Fibroblast of skin of right biceps (primary cell): ENCODE measurements at regions not wholly inside any gene's neighbourhood (a gene's known extent, or its start where the extent isn't known, plus 50 kb on each side); places are given as distances from the start of the nearest gene placed in this dataset.

ENCODE experiments used
- DNase-seq: peaks from one replicate; pipeline ENCODE4 v3.0.0-alpha.2; 2013

GRCh38 chr3:171956705-171957104 is 82.7 kb upstream of the FNDC3B start:
- no peak for DNase-seq

DNA sequence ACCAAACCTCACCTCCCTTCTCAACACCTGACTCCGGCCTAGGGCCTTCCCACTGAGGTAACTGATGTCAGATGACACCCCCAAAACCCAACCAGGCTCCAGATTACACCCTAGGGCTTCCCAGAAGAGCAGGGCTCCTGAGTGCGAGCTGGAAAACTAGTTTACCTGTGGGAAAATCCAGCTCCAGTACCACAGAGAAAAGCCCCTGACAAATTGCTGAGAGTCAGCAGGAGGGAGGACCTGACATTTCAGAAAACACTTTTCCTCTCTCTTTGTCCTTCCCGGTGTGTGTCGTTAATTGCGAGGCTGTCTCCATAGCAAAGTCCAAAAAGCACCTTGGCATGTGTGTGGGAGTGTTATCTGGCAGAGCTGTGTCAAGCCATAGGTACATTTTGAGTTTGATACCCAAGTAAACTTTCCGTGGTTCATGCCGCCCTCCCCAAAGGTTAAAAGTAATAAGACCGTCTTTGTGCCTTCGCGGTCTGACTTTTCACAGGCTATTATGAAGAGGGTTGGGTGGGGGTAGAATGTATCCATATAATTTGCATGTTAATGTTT is 79.8 kb upstream of the FNDC3B start:
- no peak for DNase-seq

DNA sequence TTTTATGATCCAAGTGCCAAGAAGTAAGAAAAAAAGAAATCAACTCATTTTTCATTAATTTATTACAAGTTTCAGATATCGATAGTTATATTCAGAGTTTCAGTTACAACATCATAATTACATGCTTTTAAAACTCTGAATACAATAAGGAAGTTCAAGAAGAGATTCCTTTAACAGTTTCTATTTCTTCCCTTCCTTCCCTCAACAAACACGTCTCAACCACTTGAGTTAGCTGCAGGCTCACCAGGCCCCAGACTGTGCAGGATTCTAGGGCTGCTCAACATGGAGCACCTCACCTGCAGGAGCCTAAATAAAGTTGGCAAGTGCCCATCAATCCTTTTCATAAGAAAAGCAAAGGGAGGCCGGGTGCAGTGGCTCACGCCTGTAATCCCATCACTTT is 79.2 kb upstream of the FNDC3B start:
- no peak for DNase-seq

DNA sequence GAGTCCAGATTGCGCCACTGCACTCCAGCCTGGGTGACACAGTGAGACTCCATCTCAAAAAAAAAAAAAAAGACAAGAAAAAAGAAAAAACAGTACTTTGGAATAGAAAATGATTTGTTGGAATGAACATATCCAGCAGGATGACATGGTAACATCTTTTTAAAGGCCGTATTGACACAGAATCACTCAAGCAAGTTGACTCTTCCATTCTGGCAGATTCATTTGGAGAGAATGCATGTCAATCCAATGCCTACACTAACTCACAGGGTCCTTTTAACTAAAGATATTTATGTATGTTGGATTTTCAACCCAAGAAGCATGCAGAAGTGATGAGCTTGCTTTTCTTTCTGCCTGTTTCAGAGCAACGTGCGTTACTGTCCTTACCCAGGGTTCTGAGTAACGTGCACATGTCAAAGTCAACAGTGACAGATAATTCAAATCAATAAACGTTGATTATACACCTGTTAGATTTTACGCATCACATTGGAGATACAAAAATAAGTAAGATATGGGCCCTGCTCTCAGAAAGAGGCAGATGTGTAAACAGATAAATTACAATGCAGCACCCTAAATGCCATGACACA is 77.1 kb upstream of the FNDC3B start:
- no peak for DNase-seq

DNA sequence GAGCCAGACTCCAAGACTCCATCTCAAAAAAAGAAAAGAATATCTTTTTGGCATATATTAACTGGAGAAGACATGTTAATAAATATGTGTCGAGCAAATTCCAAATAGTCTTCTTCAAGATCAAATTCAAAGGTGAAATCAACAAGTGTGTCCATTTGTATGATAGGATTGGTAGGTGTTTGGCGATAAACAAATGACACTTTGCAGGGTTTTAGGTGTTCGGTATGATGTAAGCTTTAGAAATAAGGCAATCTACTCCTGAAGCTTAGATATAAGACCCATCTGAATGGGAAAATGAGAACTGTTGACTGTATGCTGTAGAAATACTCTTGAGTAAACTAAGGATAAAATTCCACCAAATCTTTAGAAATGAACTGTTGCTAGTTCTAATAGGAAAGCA is 75.8 kb upstream of the FNDC3B start:
- no peak for DNase-seq

DNA sequence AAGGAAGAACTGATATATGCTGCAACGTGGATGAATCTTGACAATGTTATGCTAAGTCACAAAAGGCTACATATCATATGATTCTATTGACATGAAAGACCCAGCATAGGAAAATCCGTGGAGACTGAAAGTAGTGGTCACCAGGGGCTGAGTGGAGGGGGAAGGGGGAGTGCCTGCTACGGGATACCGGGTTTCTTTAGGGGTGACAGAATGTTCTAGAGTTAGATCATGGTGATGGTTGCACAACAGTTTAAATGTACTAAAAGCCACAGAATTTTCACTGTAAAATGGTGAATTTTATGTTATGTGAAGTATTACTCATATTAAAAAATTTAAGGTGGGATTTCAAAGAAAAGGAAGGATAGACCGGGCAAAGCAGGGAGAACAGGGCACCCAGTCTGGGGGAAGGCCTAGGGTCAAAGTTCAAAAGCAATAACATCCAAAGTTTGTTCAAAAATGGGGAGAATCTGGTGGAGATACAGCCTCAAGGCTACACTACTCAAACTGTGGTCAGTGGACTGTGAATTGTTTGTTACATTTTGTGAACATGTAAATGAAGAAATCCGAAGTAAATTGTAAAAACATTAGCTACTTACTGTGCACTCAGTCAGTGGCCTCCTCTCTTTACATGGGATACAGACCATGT is 74.2 kb upstream of the FNDC3B start:
- no peak for DNase-seq

- DNase-seq: no peak
These were observed 72.7 kb upstream of the FNDC3B start for GRCh38 chr3:171966533-171967136.

DNA sequence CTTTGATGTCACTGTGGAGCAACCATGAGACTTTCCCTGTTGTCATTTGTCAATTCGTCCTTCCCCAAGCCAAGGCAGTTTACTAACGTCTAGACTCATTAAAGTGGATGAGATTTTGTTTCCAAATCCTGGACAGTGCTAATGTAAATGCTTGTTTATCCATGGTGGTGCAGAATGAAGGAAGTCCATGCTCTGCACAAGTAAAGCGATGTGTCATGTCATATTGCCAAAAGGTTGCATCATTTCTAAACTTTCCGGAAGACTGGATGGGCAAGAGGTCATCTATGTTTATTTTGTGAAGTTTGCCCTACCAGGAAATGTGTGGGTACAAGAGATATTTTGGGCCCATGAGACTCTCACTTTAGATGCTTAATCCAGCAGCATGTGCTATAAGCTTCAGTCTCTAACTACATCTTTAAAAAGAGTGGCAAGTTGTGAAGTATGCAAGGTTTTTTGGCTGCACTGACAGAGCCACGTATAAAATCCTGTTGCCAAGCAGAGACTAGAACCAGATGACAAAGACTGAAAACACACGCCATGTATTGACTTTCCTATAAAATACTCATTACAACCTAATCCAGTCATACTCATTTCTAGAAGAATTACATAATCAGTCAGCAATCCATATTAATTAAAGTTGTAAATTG is 72.1 kb upstream of the FNDC3B start:
- DNase-seq: peak; percentile 91

DNA sequence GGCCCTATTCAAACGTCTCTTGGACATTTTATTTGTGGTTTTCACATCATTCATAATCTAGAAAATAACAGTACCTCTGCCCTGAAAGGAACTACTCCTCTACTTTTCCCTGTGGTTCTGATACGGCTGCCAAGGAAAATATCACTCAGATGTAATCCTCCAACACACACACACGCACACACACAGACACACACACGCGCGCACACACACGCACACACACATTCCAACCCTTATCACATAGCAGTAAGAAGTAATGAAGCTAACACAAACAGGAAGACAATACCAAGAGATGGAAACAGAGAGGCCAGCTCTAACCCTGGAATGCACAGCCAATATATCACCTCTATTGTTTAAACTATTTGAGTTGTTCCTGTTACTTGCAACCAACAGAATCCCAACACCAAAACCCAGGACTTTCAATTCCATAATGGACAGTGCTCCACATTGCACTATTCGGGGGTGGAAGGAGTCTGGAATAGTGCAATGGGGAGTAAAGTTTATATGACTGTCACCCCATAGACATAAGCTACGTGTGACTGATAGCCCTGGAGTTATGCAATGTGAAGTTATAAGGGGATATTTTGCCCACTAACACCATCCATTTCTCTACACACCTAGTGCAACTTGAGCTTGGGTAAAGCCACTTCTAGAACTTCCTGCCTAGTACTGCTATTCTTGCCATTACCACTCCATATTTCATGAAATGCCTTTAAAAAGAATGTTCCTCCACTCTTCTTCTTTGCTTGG is 71.3 kb upstream of the FNDC3B start:
- DNase-seq: peak; percentile 92

- DNase-seq: peak; percentile 63
These were observed 69.0 kb upstream of the FNDC3B start for GRCh38 chr3:171970301-171970788.

- DNase-seq: peak; percentile 47
These were observed 67.4 kb upstream of the FNDC3B start for GRCh38 chr3:171971919-171972514.

DNA sequence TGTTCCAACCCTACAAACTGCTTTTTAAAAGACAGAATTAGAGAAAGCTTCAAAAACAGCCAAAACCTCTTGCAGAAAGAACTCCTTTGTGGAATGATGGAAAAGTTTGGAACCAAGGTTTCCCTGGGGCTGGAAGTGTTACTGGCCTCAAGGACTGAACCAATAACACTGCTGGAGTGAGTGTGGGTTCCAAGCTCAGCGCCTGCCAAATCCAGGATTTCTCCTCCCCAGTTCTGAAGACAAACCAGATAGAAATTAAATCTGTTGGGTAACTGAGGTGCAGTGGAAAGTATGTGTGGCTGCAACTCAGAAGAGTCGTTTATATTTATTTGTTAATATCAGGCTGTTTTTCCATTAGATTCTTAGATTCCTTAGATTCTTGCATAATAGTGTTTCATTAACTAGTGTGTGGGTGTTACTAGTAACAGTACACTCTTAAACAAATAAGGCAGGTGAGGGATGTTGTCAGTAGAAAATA is 66.5 kb upstream of the FNDC3B start:
- DNase-seq: no peak

- peak; percentile 80 for DNase-seq
These were observed 64.2 kb upstream of the FNDC3B start for GRCh38 chr3:171974986-171975837.

- DNase-seq: peak; percentile 88
These were observed 62.9 kb upstream of the FNDC3B start for GRCh38 chr3:171976526-171976925.

DNA sequence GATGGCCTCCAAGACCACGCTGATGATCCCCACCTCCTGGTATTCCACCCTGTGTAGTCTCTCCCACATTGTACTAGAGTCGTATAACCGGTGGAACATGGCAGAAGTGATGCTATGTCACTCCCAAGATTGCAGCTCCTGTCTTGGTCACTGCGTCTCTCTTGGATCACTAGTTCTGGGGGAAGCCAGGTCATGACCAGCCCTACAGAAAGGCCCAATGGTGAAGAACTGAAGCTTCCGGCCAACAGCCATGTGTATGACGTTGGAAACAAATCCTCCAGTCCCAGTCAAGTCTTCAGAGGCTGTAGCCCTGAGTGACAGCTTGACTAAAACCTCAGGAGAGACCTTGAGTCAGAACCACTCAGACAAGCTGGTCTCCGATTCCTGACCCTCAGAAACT is 61.9 kb upstream of the FNDC3B start:
- no peak for DNase-seq

DNA sequence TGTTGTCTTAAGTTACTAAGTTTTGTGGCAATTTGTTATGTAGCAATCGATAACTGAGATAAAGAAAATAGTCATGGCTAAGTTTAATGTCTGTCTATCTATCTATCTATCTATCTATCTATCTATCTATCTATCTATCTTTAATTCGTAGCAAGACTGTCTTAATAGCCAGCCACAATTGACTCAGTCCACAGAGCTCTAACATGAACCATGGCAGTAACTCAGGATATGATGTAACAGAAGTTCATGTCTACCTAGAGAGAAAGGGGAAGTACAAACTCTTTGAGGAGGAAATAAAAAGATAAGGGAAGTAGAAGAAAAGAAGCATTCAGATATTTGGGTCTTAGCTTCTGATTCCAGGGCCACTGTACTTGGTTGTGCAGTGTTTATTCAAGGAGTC is 61.5 kb upstream of the FNDC3B start:
- no peak for DNase-seq

GRCh38 chr3:171978390-171978789 is 61.0 kb upstream of the FNDC3B start:
- DNase-seq: no peak

DNA sequence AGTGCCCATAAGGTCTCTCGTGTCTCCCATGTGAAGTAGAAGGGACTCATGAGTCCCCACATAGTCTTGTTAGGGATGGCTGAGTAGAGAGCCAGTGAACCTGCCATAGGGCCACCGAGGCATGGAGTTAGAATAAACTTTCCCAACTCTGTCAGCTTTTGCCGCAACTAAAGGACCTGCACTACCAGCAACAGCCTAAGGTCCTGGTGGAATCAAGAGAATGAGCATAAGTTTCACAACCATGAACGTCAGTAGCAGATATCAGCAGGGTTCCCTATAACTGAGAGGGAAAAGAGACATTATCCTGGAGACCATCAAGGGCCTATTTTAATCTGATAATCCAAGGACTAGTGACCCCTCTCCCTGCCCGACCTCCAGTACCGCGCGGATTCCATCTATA is 60.3 kb upstream of the FNDC3B start:
- DNase-seq: no peak

GRCh38 chr3:171980578-171981270 is 58.7 kb upstream of the FNDC3B start:
- DNase-seq: peak; percentile 54

- DNase-seq: no peak
These were observed 58.1 kb upstream of the FNDC3B start for GRCh38 chr3:171981271-171981605.

- DNase-seq: peak; percentile 71
These were observed 56.5 kb upstream of the FNDC3B start for GRCh38 chr3:171982828-171983227.
